Uterus (tissue), 3 donors: ENCODE measurements at regions not wholly inside any gene's neighbourhood (a gene's known extent, or its start where the extent isn't known, plus 50 kb on each side); places are given as distances from the start of the nearest gene placed in this dataset.

ENCODE experiments used
- DNase-seq, 2 donors: peaks; one replicate each; pipeline ENCODE4 v3.0.0-alpha.2; 2019 to 2020
- H3K27ac ChIP-seq, 2 donors: fragments of 200-600 bp; sonication (generic); 1 replicate in 1 of 2; 2 replicates in 1 of 2; pipeline ENCODE4 v1.5.1; 2016 to 2018
- H3K27me3 ChIP-seq, 2 donors: fragments of 200-600 bp; sonication (generic); one replicate each; pipeline ENCODE4 v1.5.1; 2018 to 2019; ENCODE audit warnings: control low read depth in 1 of 2
- H3K36me3 ChIP-seq, 2 donors: fragments of 200-600 bp; sonication (generic); one replicate each; pipeline ENCODE4 v1.5.1; 2019; ENCODE audit warnings: control low read depth in 1 of 2
- H3K4me1 ChIP-seq, 2 donors: fragments of 200-600 bp; sonication (generic); one replicate each; pipeline ENCODE4 v1.5.1; 2018 to 2019; ENCODE audit warnings: control low read depth in 1 of 2
- H3K4me3 ChIP-seq, 2 donors: fragments of 200-600 bp; sonication (generic); 1 replicate in 1 of 2; 2 replicates in 1 of 2; pipeline ENCODE4 v1.5.1; 2018 to 2019; ENCODE audit warnings: mild to moderate bottlenecking in 1 of 2
- H3K9me3 ChIP-seq, 2 donors: fragments of 200-600 bp; sonication (generic); one replicate each; pipeline ENCODE4 v1.5.1; 2019; ENCODE audit warnings: control low read depth in 1 of 2
- CTCF ChIP-seq, 4 experiments: fragments of 200-600 bp in 2 of 4; fragments of 450-650 bp in 2 of 4; sonication (generic) in 2 of 4; IDR thresholded peaks; one replicate each; pipeline ENCODE4 v1.5.1; 2016 to 2019; ENCODE audit warnings: antibody characterized with exemption in 4 of 4, mild to moderate bottlenecking in 2 of 4, moderate library complexity in 1 of 4
- POLR2A ChIP-seq, 2 donors: fragments of 450-650 bp; IDR thresholded peaks; one replicate each; pipeline ENCODE4 v1.6.1; 2016; ENCODE audit warnings: antibody characterized with exemption in 2 of 2, mild to moderate bottlenecking in 1 of 2, moderate library complexity in 1 of 2
- intact Hi-C: fragments of 100-400 bp; cut with DNase I; formaldehyde crosslinking; loops from one replicate; pipeline ENCODE4 v1.15.1; 2023; ENCODE audit warnings: low total_unique reads
- donor health status: DM: yes; HTN: yes; CAD: no.

- intact Hi-C loops, result no loop called here
- DNase-seq, result no peak
- no peaks in the 10 kb centered on the region for H3K4me1 ChIP-seq
- H3K36me3 ChIP-seq, result no peaks in the 10 kb centered on the region
- no peak overlapping the region for H3K27ac ChIP-seq
- H3K9me3 ChIP-seq, result no peaks in the 10 kb centered on the region
- no peaks in the 10 kb centered on the region for H3K27me3 ChIP-seq
- no peak overlapping the region for H3K4me3 ChIP-seq
- TF ChIP-seq CTCF (IDR thresholded peaks at IDR 0.05), result no peak
- TF ChIP-seq POLR2A (IDR thresholded peaks at IDR 0.05), result no peak
These were observed 83.2 kb downstream of the THNSL2 start for GRCh38 chr2:88253375-88253774.

GRCh38 chr2:88252646-88253045, 82.5 kb downstream of the THNSL2 start:
- Histone ChIP-seq H3K4me3 (no peak overlapping the region), H3K27me3 (no peaks in the 10 kb centered on the region), H3K36me3 (no peaks in the 10 kb centered on the region), H3K27ac (no peak overlapping the region), H3K9me3 (no peaks in the 10 kb centered on the region), H3K4me1 (no peaks in the 10 kb centered on the region)
- intact Hi-C loops, result no loop called here
- no peak for DNase-seq
- TF ChIP-seq CTCF (IDR thresholded peaks at IDR 0.05), result no peak
- no peak for TF ChIP-seq POLR2A (IDR thresholded peaks at IDR 0.05)

- Histone ChIP-seq H3K27ac (no peak overlapping the region), H3K36me3 (no peaks in the 10 kb centered on the region), H3K4me1 (no peaks in the 10 kb centered on the region), H3K27me3 (no peaks in the 10 kb centered on the region), H3K9me3 (no peaks in the 10 kb centered on the region), H3K4me3 (no peak overlapping the region)
- TF ChIP-seq POLR2A (IDR thresholded peaks at IDR 0.05) (no peak), CTCF (IDR thresholded peaks at IDR 0.05) (no peak)
- intact Hi-C loops, result no loop called here
- DNase-seq, result no peak
These were observed 82.0 kb downstream of the THNSL2 start for GRCh38 chr2:88252111-88252510.

GRCh38 chr2:88250404-88250803, 80.3 kb downstream of the THNSL2 start:
- Histone ChIP-seq H3K27me3 (no peaks in the 10 kb centered on the region), H3K4me3 (no peak overlapping the region), H3K4me1 (no peaks in the 10 kb centered on the region), H3K27ac (no peak overlapping the region), H3K9me3 (no peaks in the 10 kb centered on the region), H3K36me3 (no peaks in the 10 kb centered on the region)
- intact Hi-C loops, result no loop called here
- TF ChIP-seq POLR2A (IDR thresholded peaks at IDR 0.05) (no peak), CTCF (IDR thresholded peaks at IDR 0.05) (no peak)
- DNase-seq, result no peak

- Histone ChIP-seq H3K27ac (no peak overlapping the region), H3K27me3 (no peaks in the 10 kb centered on the region), H3K36me3 (no peaks in the 10 kb centered on the region), H3K4me1 (no peaks in the 10 kb centered on the region), H3K4me3 (no peak overlapping the region), H3K9me3 (no peaks in the 10 kb centered on the region)
- no peak for DNase-seq
- intact Hi-C loops, result no loop called here
- TF ChIP-seq CTCF (IDR thresholded peaks at IDR 0.05) (no peak), POLR2A (IDR thresholded peaks at IDR 0.05) (no peak)
These were observed 78.2 kb downstream of the THNSL2 start for GRCh38 chr2:88248280-88248828.
